ENCODE measurements at regions not wholly inside any gene's neighbourhood (a gene's known extent, or its start where the extent isn't known, plus 50 kb on each side); places are given as distances from the start of the nearest gene placed in this dataset.

DNA sequence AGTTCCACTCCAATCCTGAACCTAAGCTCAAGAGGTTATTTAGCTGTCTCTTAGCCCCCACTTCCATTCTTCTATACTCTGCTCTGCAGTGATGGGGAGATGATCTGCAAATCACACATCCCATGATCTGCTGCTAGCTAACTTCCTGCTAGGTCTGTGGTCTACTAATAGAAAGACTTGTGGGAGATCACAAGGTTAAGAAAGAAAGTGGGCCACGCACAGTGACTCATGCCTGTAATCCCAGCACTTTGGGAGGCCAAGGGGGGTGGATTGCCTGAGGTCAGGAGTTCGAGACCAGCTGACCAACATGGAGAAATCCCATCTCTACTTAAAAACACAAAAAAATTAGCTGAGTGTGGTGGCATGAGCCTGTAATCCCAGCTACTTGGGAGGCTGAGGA is 471.1 kb upstream of the NWD2 start:
- TF ChIP-seq, protein P1, sequence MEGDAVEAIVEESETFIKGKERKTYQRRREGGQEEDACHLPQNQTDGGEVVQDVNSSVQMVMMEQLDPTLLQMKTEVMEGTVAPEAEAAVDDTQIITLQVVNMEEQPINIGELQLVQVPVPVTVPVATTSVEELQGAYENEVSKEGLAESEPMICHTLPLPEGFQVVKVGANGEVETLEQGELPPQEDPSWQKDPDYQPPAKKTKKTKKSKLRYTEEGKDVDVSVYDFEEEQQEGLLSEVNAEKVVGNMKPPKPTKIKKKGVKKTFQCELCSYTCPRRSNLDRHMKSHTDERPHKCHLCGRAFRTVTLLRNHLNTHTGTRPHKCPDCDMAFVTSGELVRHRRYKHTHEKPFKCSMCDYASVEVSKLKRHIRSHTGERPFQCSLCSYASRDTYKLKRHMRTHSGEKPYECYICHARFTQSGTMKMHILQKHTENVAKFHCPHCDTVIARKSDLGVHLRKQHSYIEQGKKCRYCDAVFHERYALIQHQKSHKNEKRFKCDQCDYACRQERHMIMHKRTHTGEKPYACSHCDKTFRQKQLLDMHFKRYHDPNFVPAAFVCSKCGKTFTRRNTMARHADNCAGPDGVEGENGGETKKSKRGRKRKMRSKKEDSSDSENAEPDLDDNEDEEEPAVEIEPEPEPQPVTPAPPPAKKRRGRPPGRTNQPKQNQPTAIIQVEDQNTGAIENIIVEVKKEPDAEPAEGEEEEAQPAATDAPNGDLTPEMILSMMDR (IDR thresholded peaks at IDR 0.05; ENCODE audit: low read depth, low read length) = no peak
- DNase-seq = no peak
- Histone ChIP-seq H3K27me3 (no peaks in the 10 kb centered on the region), H3K4me3 (ENCODE audit: low read depth, low read length) (no peak overlapping the region), H3K4me1 (no peaks in the 10 kb centered on the region), H3K9me3 (no peaks in the 10 kb centered on the region), H3K36me3 (no peaks in the 10 kb centered on the region)

DNA sequence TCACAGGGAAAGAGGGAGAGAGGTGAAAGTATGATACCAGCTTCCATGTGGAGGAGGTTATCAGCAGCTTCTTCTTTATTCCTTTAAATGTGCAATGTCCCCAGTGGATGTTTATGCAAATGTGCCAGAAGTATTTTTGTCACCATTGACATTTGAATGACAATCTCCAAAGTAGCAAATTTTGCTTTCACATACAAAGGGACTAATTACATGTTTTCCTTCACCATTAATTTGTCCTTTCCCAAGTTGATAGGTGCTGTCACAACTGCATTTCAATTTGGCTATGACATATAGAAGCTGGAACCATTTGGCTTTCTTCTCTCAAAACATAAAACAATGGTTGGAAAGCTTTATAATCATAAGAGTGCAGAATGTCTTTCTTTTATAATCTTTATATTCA is 469.0 kb upstream of the NWD2 start:
- Histone ChIP-seq H3K9me3 (no peaks in the 10 kb centered on the region), H3K36me3 (no peaks in the 10 kb centered on the region), H3K4me1 (no peaks in the 10 kb centered on the region), H3K27me3 (no peaks in the 10 kb centered on the region), H3K4me3 (ENCODE audit: low read depth, low read length) (no peak overlapping the region)
- DNase-seq = no peak
- TF ChIP-seq, protein P1 (IDR thresholded peaks at IDR 0.05; ENCODE audit: low read depth, low read length) = no peak

DNA sequence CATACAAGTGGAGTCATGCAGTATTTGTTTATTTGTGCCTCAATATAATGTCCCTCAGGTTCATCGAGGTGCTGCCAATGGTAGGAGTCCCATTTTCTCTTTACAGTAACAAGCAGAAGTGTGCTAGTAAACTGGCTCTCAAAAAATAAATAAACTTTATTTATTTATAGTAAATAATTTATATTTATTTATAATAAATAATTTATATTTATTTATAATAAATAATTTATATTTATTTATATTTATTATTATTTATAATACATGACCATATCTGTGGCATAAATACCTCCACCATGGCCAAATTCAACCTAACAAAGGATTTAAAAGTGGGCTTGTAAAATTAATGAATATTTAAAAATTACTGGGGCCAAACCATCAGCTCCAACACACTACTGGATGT is 464.9 kb upstream of the NWD2 start:
- no peak for DNase-seq
- no peaks in the 10 kb centered on the region for H3K9me3 ChIP-seq
- no peak overlapping the region for H3K4me3 ChIP-seq (ENCODE audit: low read depth, low read length)
- TF ChIP-seq, protein P1 (IDR thresholded peaks at IDR 0.05; ENCODE audit: low read depth, low read length) = no peak
- H3K27me3 ChIP-seq = no peaks in the 10 kb centered on the region
- no peaks in the 10 kb centered on the region for H3K36me3 ChIP-seq
- no peaks in the 10 kb centered on the region for H3K4me1 ChIP-seq

DNA sequence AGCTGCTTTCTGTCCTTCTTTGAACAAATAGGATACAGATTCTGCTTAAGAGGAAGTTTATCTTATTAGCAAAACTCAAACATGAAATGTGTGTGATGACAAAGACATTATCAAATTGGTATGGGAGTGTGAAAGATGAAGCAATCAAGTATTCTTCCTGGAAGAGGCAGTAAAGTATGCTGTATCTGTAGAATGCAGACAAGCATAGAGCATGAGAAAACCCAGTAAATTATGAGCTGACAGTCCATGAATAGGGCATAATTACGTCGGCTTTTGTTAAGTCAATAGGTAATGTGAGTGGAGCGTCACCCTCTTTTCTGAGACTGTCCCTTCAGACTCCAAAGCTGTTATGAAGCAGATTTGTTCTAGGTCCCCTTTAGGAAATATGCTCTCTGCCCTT is 458.6 kb upstream of the NWD2 start:
- no peaks in the 10 kb centered on the region for H3K4me1 ChIP-seq
- DNase-seq = no peak
- H3K27me3 ChIP-seq = no peaks in the 10 kb centered on the region
- H3K36me3 ChIP-seq = no peaks in the 10 kb centered on the region
- H3K9me3 ChIP-seq = no peaks in the 10 kb centered on the region
- TF ChIP-seq, protein P1 (IDR thresholded peaks at IDR 0.05; ENCODE audit: low read depth, low read length) = no peak
- H3K4me3 ChIP-seq (ENCODE audit: low read depth, low read length) = no peak overlapping the region

DNA sequence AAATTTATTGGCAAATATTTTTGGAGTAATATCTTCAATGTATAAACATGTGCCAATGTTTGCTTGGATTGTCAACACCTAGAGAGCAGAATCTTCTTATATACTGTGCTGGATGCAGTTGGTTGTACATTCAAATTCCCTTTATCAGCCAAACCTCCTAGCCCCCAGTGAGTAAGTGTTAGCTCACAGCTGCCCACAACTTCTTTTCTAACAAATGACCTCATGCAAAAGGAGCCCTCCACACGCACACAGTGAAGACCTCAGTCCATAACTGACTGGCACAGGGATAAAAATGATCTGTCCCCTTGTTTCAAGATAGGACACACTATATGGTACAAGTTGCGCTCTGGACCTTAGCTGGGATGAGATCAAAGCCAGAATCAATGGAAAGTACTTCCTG is 458.0 kb upstream of the NWD2 start:
- Histone ChIP-seq H3K36me3 (no peaks in the 10 kb centered on the region), H3K9me3 (no peaks in the 10 kb centered on the region), H3K4me3 (ENCODE audit: low read depth, low read length) (no peak overlapping the region), H3K4me1 (no peaks in the 10 kb centered on the region), H3K27me3 (no peaks in the 10 kb centered on the region)
- no peak for DNase-seq
- TF ChIP-seq, protein P1 (IDR thresholded peaks at IDR 0.05; ENCODE audit: low read depth, low read length) = no peak

DNA sequence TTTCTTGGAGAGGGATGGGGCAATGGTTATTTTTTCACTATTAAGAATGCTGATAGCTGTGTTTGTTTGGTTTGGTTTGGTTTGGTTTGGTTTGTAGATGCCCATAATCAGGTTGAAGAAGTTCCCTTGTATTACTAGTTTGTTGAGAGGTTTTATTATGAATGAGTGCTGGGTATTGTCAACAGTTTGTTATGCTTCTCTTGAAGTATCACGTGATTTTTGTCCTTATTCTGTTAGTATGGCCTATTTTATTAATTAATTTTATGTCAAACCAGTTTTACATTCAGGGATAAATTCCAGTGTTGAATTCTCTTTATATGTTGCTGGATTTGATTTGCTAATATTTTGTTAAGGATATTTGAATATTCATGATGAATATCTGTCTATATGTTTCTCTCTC is 449.8 kb upstream of the NWD2 start:
- TF ChIP-seq, protein P1 (IDR thresholded peaks at IDR 0.05; ENCODE audit: low read depth, low read length) = no peak
- DNase-seq = no peak
- no peak overlapping the region for H3K4me3 ChIP-seq (ENCODE audit: low read depth, low read length)
- no peaks in the 10 kb centered on the region for H3K36me3 ChIP-seq
- H3K4me1 ChIP-seq = no peaks in the 10 kb centered on the region
- H3K9me3 ChIP-seq = no peaks in the 10 kb centered on the region
- no peaks in the 10 kb centered on the region for H3K27me3 ChIP-seq

All from BE2C (cell line).